H9 (cell line): ENCODE measurements at regions not wholly inside any gene's neighbourhood (a gene's known extent, or its start where the extent isn't known, plus 50 kb on each side); places are given as distances from the start of the nearest gene placed in this dataset.

Experiments
- DNase-seq: peaks from one replicate; pipeline ENCODE4 v3.0.0-alpha.2; 2017
- H2AFZ ChIP-seq: one replicate; pipeline ENCODE4 v1.6.1; 2013; ENCODE audit warnings: mild to moderate bottlenecking, low read length, control low read depth, moderate library complexity
- H2AK5ac ChIP-seq: 2 replicates; pipeline ENCODE4 v1.6.1; 2013; ENCODE audit warnings: low read length, control low read depth, mixed read lengths; ENCODE audit not compliant: insufficient read length
- H2BK120ac ChIP-seq: one replicate; pipeline ENCODE4 v1.6.1; 2013; ENCODE audit warnings: low read depth, mild to moderate bottlenecking, low read length, control low read depth, inconsistent platforms; ENCODE audit not compliant: poor library complexity, severe bottlenecking
- H2BK12ac ChIP-seq: 2 replicates; pipeline ENCODE4 v1.6.1; 2013; ENCODE audit warnings: low read length, control low read depth, mixed read lengths, low read depth; ENCODE audit not compliant: insufficient read length
- H2BK15ac ChIP-seq: 2 replicates; pipeline ENCODE4 v1.6.1; 2013; ENCODE audit warnings: low read depth, low read length, control low read depth
- H2BK20ac ChIP-seq: one replicate; pipeline ENCODE4 v1.6.1; 2013; ENCODE audit warnings: low read depth, mild to moderate bottlenecking, low read length, control low read depth, inconsistent platforms; ENCODE audit not compliant: poor library complexity, severe bottlenecking
- H2BK5ac ChIP-seq: 2 replicates; pipeline ENCODE4 v1.6.1; 2013; ENCODE audit warnings: low read length, control low read depth, mixed read lengths; ENCODE audit not compliant: insufficient read length
- H3K14ac ChIP-seq: 2 replicates; pipeline ENCODE4 v1.6.1; 2013; ENCODE audit warnings: low read length, control low read depth; ENCODE audit not compliant: insufficient read depth
- H3K18ac ChIP-seq: 2 replicates; pipeline ENCODE4 v1.6.1; 2013; ENCODE audit warnings: low read depth, mild to moderate bottlenecking, mixed read lengths, low read length, control low read depth; ENCODE audit not compliant: insufficient read length
- H3K23ac ChIP-seq: 2 replicates; pipeline ENCODE4 v1.6.1; 2013; ENCODE audit warnings: low read length, control low read depth, mixed read lengths, low read depth; ENCODE audit not compliant: insufficient read length
- H3K23me2 ChIP-seq: 2 replicates; pipeline ENCODE4 v1.6.1; 2013; ENCODE audit warnings: low read depth, mild to moderate bottlenecking, mixed read lengths, low read length, control low read depth; ENCODE audit not compliant: insufficient read length, poor library complexity, severe bottlenecking
- H3K27ac ChIP-seq: 2 replicates; pipeline ENCODE4 v1.5.1; 2013; ENCODE audit warnings: low read length, control low read depth, mixed read lengths, low read depth; ENCODE audit not compliant: insufficient read length
- H3K27me3 ChIP-seq: 2 replicates; pipeline ENCODE4 v1.6.1; 2013; ENCODE audit warnings: low read length, control low read depth, inconsistent platforms; ENCODE audit not compliant: insufficient read depth
- H3K4ac ChIP-seq: 2 replicates; pipeline ENCODE4 v1.6.1; 2013; ENCODE audit warnings: low read depth, mild to moderate bottlenecking, control low read depth, inconsistent platforms, low read length, moderate library complexity
- H3K4me1 ChIP-seq: 2 replicates; pipeline ENCODE4 v1.6.1; 2013; ENCODE audit warnings: low read length, control low read depth, inconsistent platforms; ENCODE audit not compliant: insufficient read depth
- H3K4me2 ChIP-seq: 2 replicates; pipeline ENCODE4 v1.6.1; 2013; ENCODE audit warnings: low read length, control low read depth, mixed read lengths; ENCODE audit not compliant: insufficient read length, insufficient read depth
- H3K56ac ChIP-seq: 2 replicates; pipeline ENCODE4 v1.6.1; 2013; ENCODE audit warnings: low read depth, mild to moderate bottlenecking, mixed read lengths, low read length, control low read depth; ENCODE audit not compliant: insufficient read length
- H3K79me1 ChIP-seq: 2 replicates; pipeline ENCODE4 v1.6.1; 2013; ENCODE audit warnings: low read depth, mild to moderate bottlenecking, moderate library complexity, low read length, control low read depth, inconsistent platforms; ENCODE audit not compliant: insufficient read depth, poor library complexity, severe bottlenecking
- H3K79me2 ChIP-seq: 2 replicates; pipeline ENCODE4 v1.6.1; 2013; ENCODE audit warnings: low read length, control low read depth, inconsistent platforms; ENCODE audit not compliant: insufficient read depth
- H3K9ac ChIP-seq: 2 replicates; pipeline ENCODE4 v1.6.1; 2013; ENCODE audit warnings: low read length, control low read depth, mixed read lengths; ENCODE audit not compliant: insufficient read length; ENCODE audit errors: extremely low read depth
- H3K9me3 ChIP-seq: one replicate; pipeline ENCODE4 v1.6.1; 2013; ENCODE audit warnings: low read depth, low read length, inconsistent platforms; ENCODE audit not compliant: control insufficient read depth
- H3T11ph ChIP-seq: one replicate; pipeline ENCODE4 v1.6.1; 2013; ENCODE audit warnings: mild to moderate bottlenecking, low read length, control low read depth, inconsistent platforms
- H4K20me1 ChIP-seq: one replicate; pipeline ENCODE4 v1.6.1; 2013; ENCODE audit not compliant: control insufficient read depth, insufficient read length, insufficient read depth
- H4K5ac ChIP-seq: 2 replicates; pipeline ENCODE4 v1.6.1; 2013; ENCODE audit warnings: low read depth, mild to moderate bottlenecking, mixed read lengths, low read length, control low read depth; ENCODE audit not compliant: insufficient read length
- H4K8ac ChIP-seq: replicated peaks from 2 replicates; pipeline ENCODE4 v1.6.1; 2013; ENCODE audit warnings: low read length, control low read depth, mixed read lengths, low read depth; ENCODE audit not compliant: insufficient read length
- H4K91ac ChIP-seq: 2 replicates; pipeline ENCODE4 v1.6.1; 2013; ENCODE audit warnings: low read depth, mild to moderate bottlenecking, moderate library complexity, mixed read lengths, low read length, control low read depth; ENCODE audit not compliant: insufficient read length
- H3K27ac Mint-ChIP-seq, 3 experiments: 2 replicates in 2 of 3; 3 replicates in 1 of 3; pipeline ENCODE4 v1.8.0; 2020 to 2021; ENCODE audit warnings: mixed read lengths in 3 of 3, mild to moderate bottlenecking in 1 of 3, moderate library complexity in 1 of 3
- H3K27me3 Mint-ChIP-seq: 2 replicates; pipeline ENCODE4 v1.8.0; 2021; ENCODE audit warnings: low read depth, mild to moderate bottlenecking, moderate library complexity, mixed read lengths
- H3K36me3 Mint-ChIP-seq, 3 experiments: 2 replicates in 2 of 3; 3 replicates in 1 of 3; pipeline ENCODE4 v1.8.0; 2020 to 2021; ENCODE audit warnings: low read depth in 3 of 3, mixed read lengths in 3 of 3; ENCODE audit not compliant: insufficient read depth in 1 of 3
- H3K4me1 Mint-ChIP-seq, 2 experiments: 2 replicates each; pipeline ENCODE4 v1.8.0; 2020; ENCODE audit warnings: mixed read lengths in 2 of 2
- H3K4me3 Mint-ChIP-seq, 2 experiments: 2 replicates in 1 of 2; 3 replicates in 1 of 2; pipeline ENCODE4 v1.8.0; 2020 to 2021; ENCODE audit warnings: mild to moderate bottlenecking in 2 of 2, mixed read lengths in 2 of 2, moderate library complexity in 1 of 2
- H3K9me3 Mint-ChIP-seq, 2 experiments: 2 replicates in 1 of 2; 3 replicates in 1 of 2; pipeline ENCODE4 v1.8.0; 2020; ENCODE audit warnings: mild to moderate bottlenecking in 2 of 2, mixed read lengths in 2 of 2, moderate library complexity in 1 of 2
- CTCF ChIP-seq: fragments of 200-600 bp; sonication (generic); conservative IDR thresholded peaks from 3 replicates; pipeline ENCODE4 v1.8.0; 2021; ENCODE audit warnings: antibody characterized with exemption, mild to moderate bottlenecking
- WGBS: extraction: QIAGEN DNeasy Blood & Tissue Kit; methylation state at CpG from one replicate; pipeline ENCODE4 v1.1.7; 2013; ENCODE audit warnings: missing lambda C conversion rate, low lambda C conversion rate, mixed read lengths; ENCODE audit not compliant: insufficient read length; ENCODE audit errors: extremely low coverage; 5-methylcytosine and 5-hydroxymethylcytosine counted together

GRCh38 chr15:85324202-85324601, 56.2 kb upstream of the AKAP13 start:
- WGBS = no CpG with 5 or more reads among the region's 2 CpGs
- no peak for DNase-seq
- Histone ChIP-seq H3K9me3 (no peaks in the 10 kb centered on the region), H3K23ac (no peak overlapping the region), H3K27ac (no peak overlapping the region), H3K79me1 (no peaks in the 10 kb centered on the region), H2BK120ac (no peak overlapping the region), H3K79me2 (no peaks in the 10 kb centered on the region), H2BK12ac (no peak overlapping the region), H3T11ph (no peak overlapping the region), H3K14ac (no peak overlapping the region), H2BK5ac (no peak overlapping the region), H3K4me1 (no peaks in the 10 kb centered on the region), H3K56ac (no peak overlapping the region), H3K23me2 (no peaks in the 10 kb centered on the region), H4K8ac (no peak overlapping the region), H3K27me3 (no peaks in the 10 kb centered on the region), H3K18ac (no peak overlapping the region), H4K5ac (no peak overlapping the region), H2BK15ac (no peak overlapping the region), H2BK20ac (no peak overlapping the region), H2AFZ (no peak overlapping the region), H4K20me1 (no peaks in the 10 kb centered on the region), H3K4me2 (no peak overlapping the region), H2AK5ac (no peak overlapping the region), H4K91ac (no peak overlapping the region), H3K4ac (no peak overlapping the region), H3K9ac (no peak overlapping the region)
- H3K27me3 Mint-ChIP-seq = no peaks in the 10 kb centered on the region
- H3K9me3 Mint-ChIP-seq = peaks cover 7% of the 10 kb centered on the region in 2 experiments; a peak in 4 of 5 replicates
- peaks cover 7 to 9% of the 10 kb centered on the region in 2 experiments; a peak in 3 of 4 replicates for H3K4me1 Mint-ChIP-seq
- no peak overlapping the region for H3K4me3 Mint-ChIP-seq
- no peak overlapping the region for H3K27ac Mint-ChIP-seq
- no peaks in the 10 kb centered on the region; a peak in 1 of 7 replicates for H3K36me3 Mint-ChIP-seq
- TF ChIP-seq CTCF = no peak
